SH-SY5Y (cell line): ENCODE measurements at regions not wholly inside any gene's neighbourhood (a gene's known extent, or its start where the extent isn't known, plus 50 kb on each side); places are given as distances from the start of the nearest gene placed in this dataset.
A peak's percentile ranks its signal among the peaks of the same experiment; 100 is the strongest.

Experiments
- GATA2 ChIP-seq: IDR thresholded peaks from 2 replicates; pipeline ENCODE4 v1.6.1; 2011; ENCODE audit warnings: mild to moderate bottlenecking, low read depth, low read length
- GATA3 ChIP-seq: IDR thresholded peaks from 2 replicates; pipeline ENCODE4 v1.6.1; 2011; ENCODE audit warnings: low read depth, mild to moderate bottlenecking, low read length, moderate library complexity

DNA sequence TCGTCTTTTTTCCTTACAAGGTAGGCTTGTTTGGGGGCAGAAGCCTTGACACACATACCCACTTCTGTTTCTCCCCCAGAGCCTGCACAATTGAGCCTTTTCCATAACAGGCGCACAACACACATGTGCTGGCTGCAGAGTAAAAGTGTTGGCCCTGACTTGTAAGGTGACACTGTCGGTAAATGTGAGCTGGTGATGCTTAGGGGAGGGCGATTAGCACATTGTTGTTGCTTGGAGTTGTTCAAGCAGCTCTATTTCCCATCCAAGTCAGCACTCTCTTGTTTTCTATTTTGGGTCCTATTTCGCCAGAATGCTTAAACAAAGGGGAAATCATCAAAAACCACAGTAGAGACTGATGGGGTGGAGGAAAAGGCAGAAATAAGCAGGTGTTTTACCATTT, 51.9 kb upstream of the PTPRJ start:
- no peak for TF ChIP-seq GATA2
- TF ChIP-seq GATA3: no peak

GRCh38 chr11:47924184-47924691, 56.1 kb upstream of the PTPRJ start:
- TF ChIP-seq GATA3 (no peak), GATA2 (no peak)

DNA sequence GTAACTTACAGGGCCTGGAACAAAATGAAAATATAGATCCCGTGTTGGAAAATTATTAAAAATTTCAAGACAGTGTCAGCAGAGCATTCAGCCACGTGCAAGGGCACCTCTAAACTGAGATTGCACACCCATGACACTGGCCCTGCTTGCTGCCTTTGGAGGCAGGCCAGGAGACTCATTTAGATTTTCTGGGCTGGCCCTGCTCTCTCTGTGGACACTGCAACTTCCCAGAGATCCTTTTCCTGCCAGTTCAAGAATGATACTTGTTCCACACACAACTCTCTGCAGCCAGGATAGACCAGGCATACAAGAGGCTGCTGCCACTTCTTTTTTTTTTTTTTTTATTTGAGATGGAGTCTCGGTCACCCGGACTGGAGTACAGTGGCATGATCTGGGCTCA, 56.7 kb upstream of the PTPRJ start:
- TF ChIP-seq GATA2 (no peak), GATA3 (no peak)

DNA sequence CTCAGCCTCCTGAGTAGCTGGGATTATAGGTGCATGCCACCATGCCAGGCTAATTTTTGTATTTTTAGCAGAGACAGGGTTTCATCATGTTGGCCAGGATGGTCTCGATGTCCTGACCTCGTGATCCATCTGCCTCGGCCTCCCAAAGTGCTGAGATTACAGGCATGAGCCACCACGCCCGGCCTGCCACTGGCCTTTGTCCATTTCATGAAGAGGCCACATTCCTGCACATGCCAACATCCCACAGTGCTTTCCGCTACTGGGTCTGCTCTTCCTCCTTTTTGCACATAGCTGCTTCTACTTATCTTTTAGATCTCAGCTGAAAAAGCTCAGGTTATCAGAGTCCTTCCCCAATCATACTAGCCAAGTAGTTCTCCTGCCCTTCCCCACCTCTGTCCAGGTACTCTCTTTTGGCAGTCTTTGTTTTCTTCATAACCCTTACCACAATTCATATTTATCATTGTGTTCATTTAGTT, 59.2 kb upstream of the PTPRJ start:
- TF ChIP-seq GATA2: peak; percentile 14; the same call in 1 of the 2 replicates

DNA sequence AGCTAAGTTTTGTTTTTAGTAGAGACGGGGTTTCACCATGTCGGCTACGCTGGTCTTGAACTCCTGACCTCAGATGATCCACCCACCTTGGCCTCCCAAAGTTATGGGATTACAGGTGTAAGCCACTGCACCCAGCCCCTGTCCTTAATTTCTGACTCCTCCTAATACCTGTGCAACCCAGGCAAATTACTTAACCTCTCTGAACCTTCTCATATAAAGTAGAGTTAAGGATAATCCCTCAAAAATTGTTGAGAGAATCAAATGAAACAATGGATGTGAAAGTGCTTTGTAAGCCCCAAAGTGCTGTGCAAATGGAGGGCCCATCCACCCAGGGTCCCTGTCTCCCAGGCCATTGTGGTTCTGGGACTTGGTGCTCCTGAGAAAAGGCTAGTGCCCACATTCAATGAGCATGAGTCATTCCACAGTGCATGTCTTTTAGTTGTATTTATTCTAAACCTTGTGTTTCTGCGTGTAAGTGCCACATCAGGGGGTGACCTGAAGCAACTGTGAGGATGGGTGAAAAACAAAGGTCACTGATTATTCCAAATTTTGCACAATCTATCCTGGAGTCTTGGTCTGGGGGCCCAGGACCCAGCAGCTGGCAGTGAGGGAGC, 61.4 kb upstream of the PTPRJ start:
- TF ChIP-seq GATA2 (no peak), GATA3 (no peak)

DNA sequence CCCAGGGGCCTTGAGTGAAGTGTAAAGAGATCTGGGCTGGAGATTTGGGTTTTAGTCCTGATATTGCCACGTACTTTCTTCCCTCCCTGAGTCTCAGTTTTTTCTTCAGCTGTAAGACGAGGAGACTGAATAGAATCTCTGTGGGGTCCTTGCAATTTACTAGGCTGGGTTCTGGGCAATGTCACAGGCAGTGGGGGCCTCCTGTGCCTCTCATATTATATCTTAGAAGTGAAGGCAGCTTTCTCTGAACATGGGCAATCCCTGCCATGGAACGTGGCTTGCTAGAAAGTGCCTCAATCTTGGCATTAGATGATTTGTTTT, 62.0 kb upstream of the PTPRJ start:
- TF ChIP-seq GATA2 (peak; percentile 86), GATA3 (0 out of 2 replicates have a peak, but pooled peaks have one; percentile 22)

- no peak for TF ChIP-seq GATA3
- TF ChIP-seq GATA2: no peak
Measured at GRCh38 chr11:47917599-47918369, 62.6 kb upstream of the PTPRJ start.

- TF ChIP-seq GATA2: peak; percentile 87
- TF ChIP-seq GATA3: peak; percentile 49; the same call in 1 of the 2 replicates
Measured at GRCh38 chr11:47916361-47916841, 64.0 kb upstream of the PTPRJ start.

DNA sequence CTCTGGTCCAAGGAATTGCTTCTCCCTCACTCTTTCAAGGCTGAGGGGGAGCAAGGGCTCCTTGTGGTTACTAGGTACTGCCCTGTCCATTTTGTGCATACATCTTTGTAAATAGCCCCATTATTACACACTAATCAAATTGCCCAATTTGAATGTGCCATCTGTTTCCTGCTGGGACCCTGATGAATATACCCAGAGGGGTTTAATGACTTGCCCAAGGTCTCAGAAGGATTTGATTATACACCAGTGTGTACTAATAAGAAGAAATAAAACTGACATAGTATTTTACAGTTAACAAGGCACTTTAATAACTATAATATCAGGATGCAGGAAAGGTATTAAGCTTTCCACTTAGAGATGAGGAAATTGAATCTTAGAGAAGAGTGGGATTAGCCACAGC, 64.6 kb upstream of the PTPRJ start:
- TF ChIP-seq GATA2: no peak

- TF ChIP-seq GATA2 (no peak), GATA3 (no peak)
Measured at GRCh38 chr11:47915374-47915773, 65.0 kb upstream of the PTPRJ start.

- no peak for TF ChIP-seq GATA3
- 0 out of 2 replicates have a peak, but pooled peaks have one; percentile 44 for TF ChIP-seq GATA2
Measured at GRCh38 chr11:47914743-47915142, 65.6 kb upstream of the PTPRJ start.

DNA sequence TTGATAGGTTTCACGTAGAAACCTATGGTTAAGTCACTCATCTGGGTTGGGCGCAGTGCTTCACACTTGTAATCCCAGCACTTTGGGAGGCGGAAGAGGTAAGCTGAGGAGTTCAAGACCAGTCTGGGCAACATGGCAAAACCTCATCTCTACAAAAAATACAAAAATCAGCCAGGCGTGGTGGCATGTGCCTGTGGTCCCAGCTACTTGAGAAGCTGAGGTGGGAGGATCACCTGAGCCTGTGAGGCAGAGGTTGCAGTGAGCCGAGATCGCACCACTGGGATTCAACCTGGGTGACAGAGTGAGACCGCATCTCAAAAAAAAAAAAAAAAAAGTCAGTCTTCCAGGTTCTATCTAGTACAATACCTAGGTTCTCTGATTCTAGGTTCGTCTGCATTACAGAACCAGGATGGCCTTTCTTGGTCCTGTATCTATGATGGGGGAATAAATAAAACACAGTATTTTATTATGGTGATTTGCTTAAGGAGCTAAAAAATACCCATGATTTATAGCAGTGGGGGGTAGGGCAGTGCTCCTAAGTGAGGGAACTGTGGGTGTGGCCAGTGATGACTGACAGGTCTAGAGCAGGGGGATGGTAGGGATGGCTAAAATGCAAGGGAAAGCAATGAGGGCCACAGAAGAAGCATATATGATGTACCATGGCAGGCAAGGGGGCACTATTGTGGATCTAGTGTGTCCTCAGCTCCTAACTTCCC, 65.5 kb upstream of the NUP160 start:
- TF ChIP-seq GATA2 (no peak), GATA3 (no peak)

DNA sequence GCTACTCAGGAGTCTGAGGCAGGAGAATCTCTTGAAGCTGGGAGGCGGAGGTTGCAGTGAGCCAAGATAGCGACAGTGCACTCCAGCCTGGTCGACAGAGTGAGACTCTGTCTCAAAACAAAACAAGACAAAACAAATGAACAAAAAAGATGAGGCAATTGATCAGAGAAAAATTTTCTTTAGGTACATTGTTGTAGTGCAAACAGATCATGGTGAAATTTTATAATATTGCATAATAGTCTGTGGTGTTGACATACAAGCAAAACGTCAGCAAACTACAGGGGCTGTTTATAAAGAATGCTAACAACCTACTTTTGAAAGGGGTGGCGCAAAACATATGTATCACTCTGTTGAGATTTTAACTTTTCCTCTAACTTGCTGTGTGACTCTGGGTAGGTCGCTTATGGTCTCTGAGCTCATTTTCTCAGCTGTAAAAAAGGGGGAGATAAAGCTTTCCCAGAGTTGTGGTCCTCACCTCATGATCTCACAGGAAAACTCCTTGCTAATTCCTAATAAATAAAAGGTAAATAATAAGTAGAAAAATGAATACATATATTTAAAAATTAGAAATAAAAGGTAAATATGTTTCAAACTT, 64.8 kb upstream of the NUP160 start:
- no peak for TF ChIP-seq GATA3
- no peak for TF ChIP-seq GATA2

- TF ChIP-seq GATA2: no peak
- TF ChIP-seq GATA3: no peak
Measured at GRCh38 chr11:47911149-47911548, 63.0 kb upstream of the NUP160 start.
